ENCODE measurements at regions not wholly inside any gene's neighbourhood (a gene's known extent, or its start where the extent isn't known, plus 50 kb on each side); places are given as distances from the start of the nearest gene placed in this dataset.

GRCh38 chr10:14394179-14394578, 63.5 kb upstream of the FRMD4A start:
- H4K20me1 ChIP-seq (ENCODE audit: insufficient read depth) = no peaks in the 10 kb centered on the region
- no peak overlapping the region for H2AFZ ChIP-seq (ENCODE audit: low read depth)
- POLR2A ChIA-PET = no interaction called here
- DNase-seq = no peak
- no peak overlapping the region for H3K4me2 ChIP-seq
- TF ChIP-seq RXRA (IDR thresholded peaks at IDR 0.05; ENCODE audit: borderline replicate concordance, low read depth) (no peak), YY1 (IDR thresholded peaks at IDR 0.05; ENCODE audit: low read depth) (no peak), POLR2AphosphoS5 (IDR thresholded peaks at IDR 0.05; ENCODE audit: low read depth, low read length) (no peak), NFIC (IDR thresholded peaks at IDR 0.05; ENCODE audit: borderline replicate concordance) (no peak), MEF2A (IDR thresholded peaks at IDR 0.05; ENCODE audit: borderline replicate concordance, low read depth) (no peak), ZBTB33 (IDR thresholded peaks at IDR 0.05; ENCODE audit: borderline replicate concordance, low read depth) (no peak), JUND (IDR thresholded peaks at IDR 0.05) (no peak), GABPA (IDR thresholded peaks at IDR 0.05; ENCODE audit: low read depth) (no peak), FOSL2 (IDR thresholded peaks at IDR 0.05; ENCODE audit: borderline replicate concordance, low read depth) (no peak), NRF1 (IDR thresholded peaks at IDR 0.05; ENCODE audit: low read depth, low read length) (no peak), CHD2 (IDR thresholded peaks at IDR 0.05; ENCODE audit: low read length, partially characterized antibody) (no peak), FOXM1 (IDR thresholded peaks at IDR 0.05; ENCODE audit: low read depth) (no peak), PBX3 (IDR thresholded peaks at IDR 0.05) (no peak), USF2 (IDR thresholded peaks at IDR 0.05; ENCODE audit: borderline replicate concordance, low read depth, low read length) (no peak), RAD21 (IDR thresholded peaks at IDR 0.05; ENCODE audit: low read length) (no peak), RCOR1 (IDR thresholded peaks at IDR 0.05; ENCODE audit: low read length) (no peak)
- peaks cover 0 to 6% of the 10 kb centered on the region in 2 experiments; a peak in 1 of 4 replicates for H3K4me1 ChIP-seq (ENCODE audit: control insufficient read depth in 1 of 2, insufficient read depth in 2 of 2, low read depth in 1 of 2, low read length in 1 of 2)
- H3K4me3 ChIP-seq (ENCODE audit: low read depth in 2 of 2, low read length in 1 of 2) = no peak overlapping the region
- no peaks in the 10 kb centered on the region for H3K27me3 ChIP-seq (ENCODE audit: insufficient read depth)
- no peaks in the 10 kb centered on the region for H3K9me2 ChIP-seq
- H3K9me3 ChIP-seq = no peaks in the 10 kb centered on the region
- CTCF ChIA-PET = interaction anchor here (0.6 to 1.1 kb wide), 2 partner anchors 10 to 577 kb away, joined by 3 to 4 read pairs; no protein-coding TSS in a partner anchor
- H3K9ac ChIP-seq = no peak overlapping the region
- 32% methylated on average over 1 of the region's 1 CpG for WGBS (ENCODE audit: low lambda C conversion rate)
- H3F3A ChIP-seq (replicated peaks; ENCODE audit: insufficient read depth) = peaks cover 8% of the 10 kb centered on the region
- no peak overlapping the region for H3K27ac ChIP-seq (ENCODE audit: low read depth in 2 of 2, low read length in 1 of 2)
- no peaks in the 10 kb centered on the region for H3K36me3 ChIP-seq (replicated peaks in 1 of 2; ENCODE audit: control insufficient read depth in 1 of 2, insufficient read depth in 2 of 2, low read length in 1 of 2)
- H3K79me2 ChIP-seq (ENCODE audit: insufficient read depth) = no peaks in the 10 kb centered on the region

- WGBS (ENCODE audit: low lambda C conversion rate) = 66% methylated on average over 6 of the region's 6 CpGs
- Histone ChIP-seq H3K9me3 (no peaks in the 10 kb centered on the region), H3K27ac (ENCODE audit: low read depth in 2 of 2, low read length in 1 of 2) (no peak overlapping the region), H3K4me2 (no peak overlapping the region), H3F3A (replicated peaks; ENCODE audit: insufficient read depth) (peaks cover 1% of the 10 kb centered on the region), H3K9me2 (no peaks in the 10 kb centered on the region), H3K27me3 (ENCODE audit: insufficient read depth) (no peaks in the 10 kb centered on the region), H3K4me1 (ENCODE audit: control insufficient read depth in 1 of 2, insufficient read depth in 2 of 2, low read depth in 1 of 2, low read length in 1 of 2) (peaks cover 0 to 2% of the 10 kb centered on the region in 2 experiments; a peak in 1 of 4 replicates), H3K79me2 (ENCODE audit: insufficient read depth) (no peaks in the 10 kb centered on the region), H3K36me3 (replicated peaks in 1 of 2; ENCODE audit: control insufficient read depth in 1 of 2, insufficient read depth in 2 of 2, low read length in 1 of 2) (no peaks in the 10 kb centered on the region), H2AFZ (ENCODE audit: low read depth) (no peak overlapping the region), H4K20me1 (ENCODE audit: insufficient read depth) (no peaks in the 10 kb centered on the region), H3K4me3 (ENCODE audit: low read depth in 2 of 2, low read length in 1 of 2) (no peak overlapping the region), H3K9ac (no peak overlapping the region)
- DNase-seq = no peak
- TF ChIP-seq MAX (IDR thresholded peaks at IDR 0.05; ENCODE audit: low read depth) = no peak
- no peak for TF ChIP-seq TAF1 (IDR thresholded peaks at IDR 0.05; ENCODE audit: borderline replicate concordance, low read depth, low read length)
- ChIA-PET POLR2A (no interaction called here), CTCF (interaction anchor here (0.8 to 1.4 kb wide), 2 partner anchors 11 to 50 kb away, joined by 3 read pairs; no protein-coding TSS in a partner anchor)
These were observed 60.6 kb upstream of the FRMD4A start for GRCh38 chr10:14391342-14391741.

Data from SK-N-SH (cell line).